Endometrium (tissue), 2 donors: ENCODE measurements at regions not wholly inside any gene's neighbourhood (a gene's known extent, or its start where the extent isn't known, plus 50 kb on each side); places are given as distances from the start of the nearest gene placed in this dataset.
A peak's percentile ranks its signal among the peaks of the same experiment; 100 is the strongest.
"Not testable (repeated sequence)": the region's sequence is repeated elsewhere in the genome, so short reads cannot be mapped to it uniquely, and the experiment has no call there.

Source experiments
- FAIRE-seq: peaks from 2 replicates; lab custom pipeline; 2012; peaks lifted over from hg19 to GRCh38; lab: Jason Lieb, UNC
- donor health status: control.
- donor health status: control.

DNA sequence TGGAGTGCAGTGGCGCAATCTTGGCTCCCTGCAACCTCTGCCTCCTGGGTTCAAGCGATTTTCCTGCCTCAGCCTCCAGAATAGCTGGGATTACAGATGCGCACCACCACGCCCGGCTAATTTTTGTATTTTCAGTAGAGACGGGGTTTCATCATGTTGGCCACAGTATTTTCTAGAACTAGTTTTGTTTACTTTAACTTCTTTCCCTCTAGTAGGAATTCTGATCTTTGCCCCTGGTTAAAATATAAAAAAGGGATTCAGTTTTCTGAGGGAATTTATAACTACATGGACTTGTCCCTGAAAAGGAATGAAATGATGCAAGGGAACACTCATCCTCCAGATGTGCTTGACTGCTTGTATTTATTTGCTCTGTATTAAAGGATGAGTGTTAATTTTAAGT is 628.9 kb downstream of the ETNK1 start:
- not testable (repeated sequence) for FAIRE-seq

DNA sequence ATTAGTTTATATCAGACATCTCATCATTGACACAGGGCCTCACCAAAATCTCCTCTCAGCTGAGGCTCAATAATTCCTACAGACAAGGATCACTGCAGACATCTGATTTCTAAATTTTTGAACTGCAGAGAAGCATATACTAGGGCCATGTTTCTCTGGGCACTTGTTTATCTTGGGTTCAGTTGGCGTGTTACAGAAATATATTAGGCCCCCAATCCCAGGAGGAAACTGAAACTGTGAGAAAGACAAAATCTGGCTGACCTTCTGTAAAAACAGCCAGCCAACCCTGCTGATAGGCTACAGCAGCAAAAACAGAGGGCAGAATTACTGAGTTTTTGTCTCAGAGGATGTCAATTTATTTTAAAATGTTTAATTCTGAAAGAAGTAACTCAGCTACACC is 634.6 kb downstream of the ETNK1 start:
- no peak for FAIRE-seq

DNA sequence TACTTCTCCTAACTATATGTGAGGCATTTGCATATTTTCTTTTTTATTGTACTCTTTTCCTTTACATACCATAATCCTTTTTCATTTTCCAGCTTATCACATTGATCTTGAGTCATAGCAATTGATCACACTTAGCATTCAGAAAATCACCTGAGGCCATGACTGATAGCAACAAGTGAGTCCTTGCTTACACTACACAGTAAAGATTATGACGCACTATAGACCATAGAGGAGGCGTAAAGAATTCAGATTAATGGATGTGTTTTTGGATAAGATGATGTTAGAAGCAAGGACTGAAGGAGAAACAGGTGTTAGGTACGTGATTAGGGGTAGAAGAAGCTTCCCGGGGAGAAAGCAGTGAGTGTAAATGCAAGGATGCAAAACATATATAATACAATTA is 637.7 kb downstream of the ETNK1 start:
- no peak for FAIRE-seq

DNA sequence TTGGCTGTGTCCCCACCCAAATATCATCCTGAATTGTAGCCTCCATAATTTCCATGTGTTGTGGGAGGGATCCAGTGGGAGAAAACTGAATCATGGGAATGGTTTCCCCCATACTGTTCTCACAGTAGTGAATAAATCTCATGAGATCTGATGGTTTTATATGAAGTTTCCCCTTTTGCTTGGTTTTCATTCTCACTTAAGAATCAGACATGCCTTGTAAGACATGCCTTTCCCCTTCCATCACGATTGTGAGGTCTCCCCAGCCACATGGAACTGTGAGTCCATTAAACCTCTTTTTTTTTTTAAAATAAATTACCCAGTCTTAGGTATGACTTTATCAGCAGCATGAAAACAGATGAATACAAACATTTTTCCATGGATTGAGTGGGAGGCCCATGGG is 652.9 kb downstream of the ETNK1 start:
- no peak for FAIRE-seq

DNA sequence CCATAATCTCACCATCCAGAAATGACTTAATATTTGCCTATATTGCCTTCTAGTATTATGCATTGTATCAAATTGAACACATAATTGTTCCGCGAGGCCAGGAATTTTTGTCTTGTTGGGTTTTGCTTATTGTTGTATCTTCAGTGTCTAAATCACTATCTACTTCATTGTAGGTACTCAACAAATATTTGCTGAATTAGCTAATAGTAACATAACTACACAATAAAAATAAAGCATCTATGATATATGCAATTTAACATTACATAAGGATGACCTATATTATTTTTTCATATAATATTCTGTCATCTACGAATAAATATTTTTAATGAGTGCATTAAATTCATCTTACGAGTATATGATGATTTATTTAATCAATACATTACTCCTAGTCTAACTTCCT is 656.3 kb downstream of the ETNK1 start:
- no peak for FAIRE-seq

DNA sequence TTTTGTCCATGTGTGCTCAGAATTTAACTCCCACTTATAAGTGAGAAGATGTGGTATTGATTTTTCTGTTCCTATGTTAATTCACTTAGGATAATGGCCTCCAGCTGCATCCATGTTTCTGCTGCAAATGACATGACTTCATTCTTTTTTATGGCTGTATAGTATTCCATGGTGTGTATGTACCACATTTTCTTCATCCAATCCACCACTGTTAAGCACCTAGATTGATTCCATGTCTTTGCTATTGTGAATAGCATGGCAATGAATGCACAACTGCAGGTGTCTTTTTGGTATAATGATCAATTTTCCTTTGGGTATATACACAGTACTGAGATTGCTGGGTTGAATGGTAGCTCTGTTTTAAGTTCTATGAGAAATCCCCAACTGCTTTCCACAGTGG is 657.7 kb downstream of the ETNK1 start:
- FAIRE-seq, result no peak

DNA sequence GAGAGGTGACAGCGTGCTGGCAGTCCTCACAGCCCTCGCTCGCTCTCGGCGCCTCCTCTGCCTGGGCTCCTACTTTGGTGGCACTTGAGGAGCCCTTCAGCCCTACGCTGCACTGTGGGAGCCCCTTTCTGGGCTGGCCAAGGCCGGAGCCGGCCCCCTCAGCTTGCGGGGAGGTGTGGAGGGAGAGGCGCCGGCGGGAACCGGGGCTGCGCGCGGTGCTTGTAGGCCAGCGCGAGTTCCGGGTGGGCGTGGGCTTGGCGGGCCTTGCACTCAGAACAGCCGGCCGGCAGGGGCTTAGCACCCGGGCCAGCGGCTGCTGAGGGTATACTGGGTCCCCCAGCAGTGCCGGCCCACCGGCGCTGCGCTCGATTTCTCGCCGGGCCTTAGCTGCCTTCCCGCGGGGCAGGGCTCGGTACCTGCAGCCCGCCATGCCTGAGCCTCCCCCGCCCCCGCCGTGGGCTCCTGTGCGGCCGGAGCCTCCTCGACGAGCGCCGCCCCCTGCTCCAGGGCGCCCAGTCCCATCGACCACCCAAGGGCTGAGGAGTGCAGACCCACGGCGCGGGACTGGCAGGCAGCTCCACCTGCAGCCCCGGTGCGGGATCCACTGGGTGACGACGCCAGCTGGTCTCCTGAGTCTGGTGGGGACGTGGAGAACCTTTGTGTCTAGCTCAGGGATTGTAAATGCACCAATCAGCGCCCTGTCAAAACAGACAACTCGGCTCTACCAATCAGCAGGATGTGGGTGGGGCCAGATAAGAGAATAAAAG is 661.0 kb downstream of the ETNK1 start:
- not testable (repeated sequence) for FAIRE-seq

DNA sequence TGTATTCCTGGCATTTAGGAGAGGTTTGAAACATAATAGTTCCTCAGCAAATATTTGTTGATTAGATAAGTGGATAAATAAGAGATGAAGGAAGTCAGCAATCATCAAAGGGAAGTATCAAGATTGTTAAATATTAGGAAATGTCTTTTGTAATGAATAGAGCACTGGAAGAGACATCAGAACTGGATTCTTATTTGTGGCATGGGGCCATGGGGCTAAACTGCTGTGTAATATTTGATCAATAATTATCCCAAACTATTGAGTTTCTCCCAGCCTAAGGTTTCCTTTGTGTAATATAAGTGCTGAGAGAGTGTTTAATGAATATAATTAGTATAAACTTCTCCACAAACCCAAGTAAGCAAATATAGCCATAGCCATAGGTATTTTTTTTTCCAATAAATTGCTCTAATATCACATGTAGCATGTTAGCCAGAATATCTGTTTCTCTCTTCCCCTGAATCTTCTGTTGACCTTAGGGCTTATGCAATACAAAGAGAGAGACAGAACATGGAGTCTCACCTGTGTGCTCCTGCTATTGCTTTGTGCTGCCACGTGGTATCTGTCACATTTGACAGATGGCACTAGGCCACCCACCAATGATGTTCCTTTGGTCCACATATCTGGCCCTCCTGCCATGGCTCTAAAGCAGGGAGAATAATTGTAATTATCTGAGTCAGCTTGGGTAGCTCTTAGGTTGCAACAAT is 658.7 kb downstream of the SOX5 start:
- FAIRE-seq, result no peak

DNA sequence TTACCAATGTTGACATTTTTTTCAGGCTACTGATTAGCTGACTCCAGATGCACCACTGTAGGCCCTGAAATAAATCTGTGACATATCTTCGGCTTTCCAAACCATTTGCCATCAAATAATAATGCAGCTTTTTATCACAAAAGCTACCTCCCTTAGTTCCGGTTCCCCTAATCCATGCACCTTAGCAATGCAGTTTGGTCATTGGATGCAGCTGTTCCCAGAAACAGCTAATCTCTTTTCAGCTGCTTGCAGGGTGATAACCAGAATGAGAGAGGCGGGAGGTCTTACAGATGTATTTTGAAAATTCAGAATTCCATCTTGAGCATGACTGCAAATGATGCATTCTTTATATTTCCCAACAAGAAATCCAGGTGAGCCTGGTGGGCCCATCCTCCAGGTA is 646.2 kb downstream of the SOX5 start:
- no peak for FAIRE-seq

DNA sequence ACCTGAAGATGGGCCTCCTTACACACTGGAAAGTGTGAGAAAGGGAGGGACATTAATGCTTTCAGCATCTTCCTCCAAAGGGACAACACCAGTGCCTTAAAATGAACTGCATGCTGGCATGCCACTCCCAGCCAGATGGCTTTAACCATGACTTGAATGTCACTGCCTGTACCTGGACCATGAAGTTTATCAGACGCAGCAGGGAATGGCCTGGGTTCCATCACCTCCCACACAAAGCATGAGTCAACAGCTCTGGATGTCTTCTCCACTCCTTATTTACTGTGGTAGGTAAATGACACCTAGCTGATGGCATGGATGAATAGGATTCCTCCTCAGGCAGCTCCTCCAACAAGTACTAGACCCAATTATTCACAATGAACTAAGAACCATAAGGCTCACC is 645.6 kb downstream of the SOX5 start:
- FAIRE-seq, result no peak

DNA sequence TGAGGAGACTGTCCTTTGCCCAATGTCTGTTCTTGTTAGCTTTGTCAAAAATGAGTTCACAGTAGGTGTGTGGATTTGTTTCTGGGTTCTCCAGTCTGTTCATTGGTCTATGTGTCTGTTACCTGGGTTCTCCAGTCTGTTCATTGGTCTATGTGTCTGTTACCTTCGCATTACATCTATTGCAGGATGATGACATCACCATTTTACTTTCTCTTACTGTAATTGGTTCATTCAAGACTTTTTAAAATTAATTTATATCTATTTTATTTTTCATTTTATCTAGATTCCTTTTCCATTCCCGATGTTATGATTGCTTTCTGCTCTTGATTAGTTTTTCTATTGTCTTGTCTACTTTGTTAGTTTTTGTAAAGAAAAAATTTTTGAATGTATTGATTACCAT is 615.5 kb downstream of the SOX5 start:
- no peak for FAIRE-seq

DNA sequence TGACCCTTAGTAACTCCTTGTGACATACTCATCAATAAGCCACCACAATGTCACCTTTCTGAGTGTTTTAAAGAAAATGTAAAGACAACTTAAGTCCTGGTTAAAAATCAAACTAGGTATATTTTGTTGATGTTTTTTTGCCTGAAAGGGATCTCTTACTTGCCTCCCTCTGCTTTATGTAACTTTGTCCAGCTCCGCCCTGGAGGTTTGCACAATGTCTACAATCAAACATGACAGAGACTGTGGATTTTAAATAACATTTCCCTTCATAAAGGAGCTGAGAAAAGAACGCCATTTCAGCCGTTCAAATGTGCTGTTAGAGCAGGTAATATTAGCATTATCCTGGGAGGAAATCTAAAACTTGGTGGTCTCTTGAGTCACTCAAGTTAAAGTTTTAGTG is 613.9 kb downstream of the SOX5 start:
- FAIRE-seq, result no peak

DNA sequence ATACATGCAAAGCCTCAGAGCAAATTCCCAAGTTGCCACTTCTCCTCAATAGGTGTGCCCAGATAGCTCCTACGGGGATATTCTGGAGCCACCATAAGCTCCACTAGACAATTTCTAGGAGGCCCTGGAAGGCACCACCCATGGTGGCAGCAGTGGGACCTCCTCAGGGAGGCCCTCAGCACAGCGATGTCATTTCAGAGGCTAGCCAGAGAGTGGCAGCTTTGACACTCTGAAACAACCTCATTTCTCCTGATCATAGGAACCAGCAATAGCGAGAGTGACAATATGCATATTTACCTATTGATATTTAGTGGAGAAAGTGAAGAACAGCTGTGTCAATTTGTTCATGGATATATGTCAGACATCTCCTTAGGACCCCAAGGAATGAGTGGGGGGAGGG is 612.3 kb downstream of the SOX5 start:
- FAIRE-seq, result no peak

DNA sequence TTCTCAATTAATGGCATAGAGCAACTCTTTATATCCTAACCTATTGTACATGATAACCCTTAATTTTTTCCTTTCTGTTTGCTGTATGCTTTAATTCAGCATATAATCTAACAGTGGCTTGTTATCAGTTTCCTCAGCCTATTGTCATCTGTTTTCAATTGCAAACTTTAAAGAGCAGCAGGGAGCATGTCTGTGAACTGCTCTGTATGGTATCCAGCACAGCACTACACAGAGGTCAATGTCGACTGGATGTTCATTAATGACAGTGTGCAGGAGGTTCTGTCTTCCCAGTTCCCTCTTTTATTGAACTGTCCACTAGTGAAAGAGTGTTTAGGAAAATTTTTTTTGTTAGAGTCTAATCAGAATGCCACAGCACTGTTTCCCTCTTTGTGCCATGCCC is 609.1 kb downstream of the SOX5 start:
- FAIRE-seq, result no peak

DNA sequence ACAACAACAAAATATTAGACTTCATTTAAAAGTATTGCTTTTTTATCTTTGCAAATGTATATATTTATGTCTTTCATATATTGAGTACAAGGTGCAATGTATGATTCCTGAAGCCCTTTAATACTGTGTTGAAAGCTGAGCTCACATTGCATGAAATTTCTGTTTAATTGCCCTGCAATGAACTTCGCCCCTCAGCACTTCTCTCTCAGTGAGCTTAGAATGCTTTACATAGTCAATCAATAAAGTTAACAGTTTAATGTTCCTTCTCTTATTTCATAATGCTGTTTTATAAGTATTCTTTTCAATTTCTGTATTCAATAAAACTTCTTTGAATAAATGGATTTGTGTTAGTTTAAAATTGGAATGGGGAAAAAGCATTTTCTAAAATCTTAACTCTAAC is 607.1 kb downstream of the SOX5 start:
- FAIRE-seq, result no peak

DNA sequence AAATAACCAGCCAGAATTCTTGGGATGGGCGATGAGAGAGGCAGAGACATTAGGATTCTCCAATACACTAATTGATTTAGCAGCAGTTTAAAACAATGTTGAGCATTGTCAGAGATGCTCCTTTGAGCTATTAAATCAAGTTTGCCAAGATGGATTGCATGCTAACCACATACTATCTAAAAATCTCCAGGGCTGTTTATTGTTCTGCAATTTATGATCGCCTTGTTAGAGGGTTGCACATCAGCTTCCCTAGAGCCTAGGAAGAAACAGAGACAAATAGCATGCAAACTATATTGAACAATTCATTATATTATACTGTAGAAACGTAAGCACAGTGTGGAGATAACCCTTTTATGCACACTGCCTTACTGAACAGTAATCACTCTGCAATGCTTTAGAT is 599.9 kb downstream of the SOX5 start:
- no peak for FAIRE-seq

DNA sequence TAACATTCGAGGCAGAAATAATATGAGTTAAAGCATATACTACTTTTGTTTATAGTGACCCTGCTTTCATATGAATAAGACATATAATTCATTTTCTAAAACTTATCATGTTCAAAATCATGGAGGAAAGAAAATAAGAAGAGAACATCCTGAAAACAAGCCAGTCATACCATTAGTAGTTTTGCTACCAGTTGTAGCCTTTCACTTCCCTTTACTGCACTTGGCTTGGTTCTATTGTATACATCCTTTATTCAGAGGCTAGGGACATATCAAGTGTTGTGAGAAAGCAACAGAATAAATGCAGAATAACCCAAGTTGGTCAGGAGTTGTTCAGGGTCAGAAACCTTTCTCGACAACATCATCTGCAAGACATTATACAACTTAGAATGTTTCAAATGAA is 598.7 kb downstream of the SOX5 start:
- no peak for FAIRE-seq

DNA sequence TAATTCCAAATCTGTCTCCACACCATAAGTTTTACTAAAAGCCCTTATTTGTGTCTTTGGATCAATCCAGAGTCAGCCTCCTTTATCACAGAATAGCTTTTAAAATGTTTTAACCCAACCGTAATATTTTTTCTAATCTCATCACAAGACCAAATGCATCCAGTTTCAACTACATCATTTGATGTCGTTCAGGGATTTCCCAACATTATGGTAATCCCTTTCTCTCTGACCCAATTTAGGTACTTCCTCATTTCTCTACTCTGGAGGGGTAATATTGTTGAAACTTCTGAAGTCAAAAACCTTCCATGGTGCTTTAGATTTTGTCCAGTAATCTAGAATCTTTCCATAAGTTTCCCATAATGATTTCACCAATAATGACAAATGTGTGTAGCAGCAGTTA is 596.8 kb downstream of the SOX5 start:
- FAIRE-seq, result no peak

DNA sequence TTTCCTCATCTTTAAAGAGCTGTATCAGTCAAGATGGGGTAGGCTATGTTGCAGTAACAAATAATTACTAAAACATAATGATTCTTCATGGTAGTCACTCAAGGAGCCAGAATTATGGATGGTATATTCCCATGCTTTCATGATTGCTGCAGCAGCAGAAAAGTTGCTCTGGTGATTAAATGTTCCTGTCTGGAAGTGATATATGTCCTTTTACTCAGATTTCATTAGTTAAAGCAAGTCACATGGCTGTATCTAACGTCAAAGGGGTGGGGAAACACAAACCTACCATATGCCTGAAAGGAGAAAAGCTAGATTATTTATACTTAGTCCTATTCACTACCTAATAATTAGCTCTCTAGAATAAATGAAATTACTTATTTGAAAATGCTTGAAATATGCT is 594.7 kb downstream of the SOX5 start:
- no peak for FAIRE-seq

DNA sequence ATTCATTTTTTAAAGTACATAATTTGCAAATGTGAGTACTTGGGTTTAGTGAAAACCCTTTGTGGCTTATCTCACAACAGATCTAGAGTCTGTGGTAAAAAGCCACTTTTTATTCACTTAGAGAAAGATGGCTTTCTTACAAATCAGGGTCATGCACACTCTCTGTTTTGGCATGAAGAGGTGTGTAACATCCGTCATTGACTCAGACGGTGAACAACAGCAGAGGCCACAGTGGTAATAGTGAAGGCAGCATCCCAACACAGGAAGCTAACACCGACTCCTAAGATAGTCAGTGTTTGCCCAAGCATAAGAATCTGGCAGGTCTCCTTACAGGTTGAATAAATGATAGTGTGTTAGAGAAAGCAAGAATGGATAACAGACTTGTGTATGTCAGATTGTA is 593.0 kb downstream of the SOX5 start:
- no peak for FAIRE-seq

DNA sequence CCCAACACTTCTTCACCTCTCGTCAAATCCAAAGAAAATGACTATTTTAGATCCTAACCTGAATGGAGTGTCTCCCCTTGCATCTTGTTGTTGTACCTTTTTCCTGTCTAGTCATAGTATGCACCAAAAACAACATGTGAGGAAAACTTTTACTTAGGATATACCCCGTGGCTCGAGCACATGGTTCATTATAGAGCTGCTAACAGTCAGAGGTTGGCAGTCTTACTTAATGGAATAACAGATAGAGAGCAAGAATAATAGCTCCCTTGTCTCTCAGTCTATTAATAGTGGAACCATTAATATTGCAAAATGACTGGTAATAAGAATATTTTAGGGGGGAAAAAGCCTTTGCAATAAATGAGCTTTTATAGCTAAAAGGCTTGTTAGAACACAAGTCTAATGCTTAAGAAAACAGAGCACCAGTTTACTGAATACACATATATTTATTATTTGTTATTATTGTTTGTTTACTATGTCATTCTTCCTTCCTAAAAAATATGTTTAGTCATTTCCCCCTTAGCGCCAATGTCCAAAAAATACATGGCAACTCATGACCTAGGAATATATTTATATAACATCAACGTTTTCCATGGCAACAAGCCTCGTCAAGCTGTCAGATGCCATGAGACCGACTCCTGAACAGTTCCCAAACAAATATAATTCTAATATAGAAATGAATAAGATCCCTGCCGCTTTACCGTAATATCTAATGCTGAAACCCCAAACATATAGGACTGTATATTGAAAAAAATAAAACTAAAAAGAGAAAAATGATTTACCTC is 592.4 kb downstream of the SOX5 start:
- no peak for FAIRE-seq

DNA sequence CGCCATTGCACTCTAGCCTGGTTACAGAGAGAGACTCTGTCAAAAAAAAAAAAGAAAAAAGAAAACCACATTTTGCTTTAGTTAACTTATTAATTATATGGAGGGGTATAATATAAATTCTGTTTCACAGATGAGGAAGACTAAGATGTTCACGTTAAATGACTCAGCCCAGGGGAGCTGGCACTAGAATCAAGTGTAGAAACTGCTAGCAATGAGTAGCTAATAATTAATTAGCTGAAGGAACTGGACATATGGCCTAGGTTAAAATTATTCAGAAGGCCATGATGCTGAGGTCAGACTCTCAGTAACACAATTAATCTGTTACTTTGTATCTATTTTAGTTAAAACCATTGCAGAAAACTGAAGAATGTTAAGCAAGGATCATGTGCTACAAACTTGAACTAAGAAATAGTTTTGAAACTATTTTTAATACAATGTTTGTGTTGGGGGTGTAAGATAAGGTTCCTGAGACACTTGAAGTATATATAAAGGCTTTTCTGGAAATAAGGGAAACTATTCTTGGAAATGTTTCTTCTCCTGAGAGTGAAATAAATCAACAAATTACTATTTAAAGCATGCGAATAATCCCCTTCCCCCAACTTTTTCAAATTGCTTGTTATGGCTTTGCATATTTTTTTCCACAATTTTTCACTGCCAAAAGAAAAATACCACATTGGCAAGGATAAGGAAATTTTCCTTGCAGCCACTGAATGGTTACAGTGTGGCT is 589.3 kb downstream of the SOX5 start:
- FAIRE-seq, result peak; percentile 70

DNA sequence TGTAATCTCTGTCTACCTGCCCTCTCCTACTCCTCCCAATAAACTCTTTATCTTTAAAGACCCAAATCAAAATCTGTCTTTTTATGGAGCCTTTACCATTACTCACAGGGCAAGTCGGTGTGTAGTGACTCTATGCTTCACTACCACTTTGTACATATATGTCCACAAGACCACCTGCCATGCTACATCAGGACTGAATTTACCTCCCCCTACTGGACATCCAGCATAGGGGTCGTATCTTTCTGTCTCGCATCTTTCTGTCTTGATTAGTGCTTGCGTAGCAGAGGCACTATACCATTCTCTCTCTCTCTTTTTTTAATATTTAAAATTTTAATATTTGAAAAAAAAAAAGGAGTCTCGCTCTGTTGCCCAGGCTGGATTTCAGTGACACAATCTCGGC is 587.5 kb downstream of the SOX5 start:
- FAIRE-seq, result no peak
